HEK293T (cell line): ENCODE measurements at regions not wholly inside any gene's neighbourhood (a gene's known extent, or its start where the extent isn't known, plus 50 kb on each side); places are given as distances from the start of the nearest gene placed in this dataset.

Source experiments
- FOXK2 ChIP-seq: fragments of 450-650 bp; IDR thresholded peaks from 2 replicates; pipeline ENCODE4 v1.6.1; 2016; ENCODE audit warnings: mild to moderate bottlenecking
- LEF1 ChIP-seq: fragments of 450-650 bp; IDR thresholded peaks from 2 replicates; pipeline ENCODE4 v1.6.1; 2017; ENCODE audit warnings: mild to moderate bottlenecking, borderline replicate concordance
- NFRKB ChIP-seq: fragments of 450-650 bp; IDR thresholded peaks from 2 replicates; pipeline ENCODE4 v1.6.1; 2016; ENCODE audit warnings: mild to moderate bottlenecking, moderate library complexity
- SUZ12 ChIP-seq: fragments of 450-650 bp; IDR thresholded peaks from 2 replicates; pipeline ENCODE4 v1.6.1; 2016; ENCODE audit warnings: mild to moderate bottlenecking
- TARDBP ChIP-seq: fragments of 450-650 bp; IDR thresholded peaks from 2 replicates; pipeline ENCODE4 v1.6.1; 2016
- ZNF384 ChIP-seq: fragments of 450-650 bp; IDR thresholded peaks from 2 replicates; pipeline ENCODE4 v1.6.1; 2016

DNA sequence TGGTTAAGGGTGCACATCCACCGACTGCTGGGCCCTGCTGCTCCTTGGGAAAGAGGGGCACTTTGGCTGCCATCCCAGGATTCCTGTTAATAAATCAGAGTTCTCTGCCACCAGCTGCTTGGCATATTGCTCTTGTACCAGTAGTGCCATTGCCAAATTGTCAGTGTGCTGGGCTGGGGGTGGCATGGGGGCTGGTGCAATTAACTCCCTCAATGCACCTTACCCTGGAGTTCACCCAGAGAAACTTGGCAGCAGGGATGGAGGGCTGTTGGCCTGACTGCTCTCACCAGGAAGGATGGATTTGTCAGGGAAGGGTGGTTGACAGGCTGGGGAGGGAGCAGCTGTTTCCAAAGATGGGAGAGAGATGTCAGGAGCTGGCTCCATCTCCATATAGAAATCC lies 94.6 kb upstream of the SKOR2 start:
- no peak for TF ChIP-seq LEF1
- no peak for TF ChIP-seq FOXK2
- TF ChIP-seq ZNF384, result no peak
- no peak for TF ChIP-seq SUZ12
- no peak for TF ChIP-seq TARDBP
- no peak for TF ChIP-seq NFRKB
